ENCODE measurements at regions not wholly inside any gene's neighbourhood (a gene's known extent, or its start where the extent isn't known, plus 50 kb on each side); places are given as distances from the start of the nearest gene placed in this dataset.

DNA sequence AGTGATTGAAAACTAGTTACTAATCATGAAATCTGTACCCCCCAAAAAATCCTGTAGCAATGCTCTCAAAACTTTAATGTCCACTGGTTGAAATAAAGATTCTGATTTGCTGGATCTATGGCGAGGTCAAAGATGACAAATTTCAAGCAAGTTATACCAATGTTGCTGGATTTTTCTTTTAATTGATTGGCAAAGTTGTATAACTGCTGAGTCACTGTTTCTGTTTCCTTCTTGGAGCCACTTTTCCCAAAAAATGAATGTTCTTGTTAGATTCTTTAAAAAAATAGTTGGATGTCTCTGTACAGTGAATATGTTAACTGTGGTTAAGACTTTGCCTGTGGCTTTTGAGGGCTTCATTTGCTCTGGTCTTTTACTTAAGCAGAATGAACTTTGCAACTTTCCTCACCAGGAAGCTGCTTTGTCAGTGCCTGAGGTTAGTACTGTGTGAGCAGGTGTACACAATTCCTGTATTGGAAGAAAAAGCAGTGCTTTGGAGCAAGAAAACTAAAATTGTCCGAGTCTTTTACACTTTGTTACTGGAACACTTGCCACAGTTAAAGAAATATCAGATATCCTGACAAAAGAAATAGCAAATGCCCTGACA is 1211.9 kb downstream of the MRPL39 start:
- DNase-seq (ENCODE audit: low spot score in 2 of 2) = no peak
- WGBS, 2 donors = 30 to 37% methylated on average over 2 of the region's 2 CpGs
- TF ChIP-seq, protein P1, sequence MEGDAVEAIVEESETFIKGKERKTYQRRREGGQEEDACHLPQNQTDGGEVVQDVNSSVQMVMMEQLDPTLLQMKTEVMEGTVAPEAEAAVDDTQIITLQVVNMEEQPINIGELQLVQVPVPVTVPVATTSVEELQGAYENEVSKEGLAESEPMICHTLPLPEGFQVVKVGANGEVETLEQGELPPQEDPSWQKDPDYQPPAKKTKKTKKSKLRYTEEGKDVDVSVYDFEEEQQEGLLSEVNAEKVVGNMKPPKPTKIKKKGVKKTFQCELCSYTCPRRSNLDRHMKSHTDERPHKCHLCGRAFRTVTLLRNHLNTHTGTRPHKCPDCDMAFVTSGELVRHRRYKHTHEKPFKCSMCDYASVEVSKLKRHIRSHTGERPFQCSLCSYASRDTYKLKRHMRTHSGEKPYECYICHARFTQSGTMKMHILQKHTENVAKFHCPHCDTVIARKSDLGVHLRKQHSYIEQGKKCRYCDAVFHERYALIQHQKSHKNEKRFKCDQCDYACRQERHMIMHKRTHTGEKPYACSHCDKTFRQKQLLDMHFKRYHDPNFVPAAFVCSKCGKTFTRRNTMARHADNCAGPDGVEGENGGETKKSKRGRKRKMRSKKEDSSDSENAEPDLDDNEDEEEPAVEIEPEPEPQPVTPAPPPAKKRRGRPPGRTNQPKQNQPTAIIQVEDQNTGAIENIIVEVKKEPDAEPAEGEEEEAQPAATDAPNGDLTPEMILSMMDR (IDR thresholded peaks at IDR 0.05) = no peak
- no peak for TF ChIP-seq POLR2A (IDR thresholded peaks at IDR 0.05)
- intact Hi-C loops (cut with DNase I; ENCODE audit: low total_unique reads) = no loop called here
- H3K4me3 ChIP-seq (ENCODE audit: low read depth, poor library complexity, severe bottlenecking) = no peak overlapping the region

DNA sequence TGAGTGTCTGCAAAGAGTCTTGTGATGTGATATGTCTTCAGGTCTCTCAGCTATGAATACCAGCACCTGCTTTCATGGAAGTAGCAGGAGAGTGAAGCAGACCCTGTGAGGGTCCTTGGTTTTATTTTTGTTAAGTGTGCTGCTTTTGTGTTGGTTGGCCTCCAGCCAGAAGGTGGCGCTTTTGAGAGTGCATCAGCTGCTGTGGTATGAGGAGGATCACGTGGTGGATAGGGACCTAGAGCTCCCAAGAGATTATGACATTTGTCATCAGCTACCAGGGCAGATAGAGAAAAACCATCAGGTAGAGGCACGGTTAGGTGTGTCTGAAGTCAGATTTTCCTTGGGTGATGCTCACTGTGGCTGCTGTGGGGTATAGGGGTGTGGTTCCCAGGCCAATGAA is 1232.1 kb downstream of the MRPL39 start:
- WGBS, 2 donors = 28 to 51% methylated on average over 2 of the region's 3 CpGs
- no peak for DNase-seq (ENCODE audit: low spot score in 2 of 2)
- TF ChIP-seq, protein P1 (IDR thresholded peaks at IDR 0.05) = no peak
- no peak for TF ChIP-seq POLR2A (IDR thresholded peaks at IDR 0.05)
- H3K4me3 ChIP-seq (ENCODE audit: low read depth, poor library complexity, severe bottlenecking) = no peak overlapping the region
- intact Hi-C loops (cut with DNase I; ENCODE audit: low total_unique reads) = no loop called here

DNA sequence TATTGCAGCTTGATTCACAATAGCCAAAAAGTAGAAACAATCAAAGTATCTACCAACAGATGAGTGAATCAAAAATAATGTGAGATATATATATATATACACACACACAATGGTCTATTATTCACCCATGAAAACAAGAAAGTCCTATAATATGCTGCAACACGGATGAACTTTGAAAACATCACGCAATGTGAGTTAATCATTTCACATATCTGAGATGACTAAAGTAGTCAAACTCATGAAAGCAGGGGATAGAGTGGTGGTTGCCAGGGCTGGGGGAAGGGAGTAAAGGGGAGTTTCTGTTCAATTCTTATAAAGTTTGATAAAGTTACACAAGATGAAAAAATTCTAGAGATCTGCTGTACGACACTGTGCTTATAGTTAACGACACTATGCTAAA is 1234.8 kb downstream of the MRPL39 start:
- TF ChIP-seq, protein P1 (IDR thresholded peaks at IDR 0.05) = no peak
- no peak for TF ChIP-seq POLR2A (IDR thresholded peaks at IDR 0.05)
- no peak overlapping the region for H3K4me3 ChIP-seq (ENCODE audit: low read depth, poor library complexity, severe bottlenecking)
- 89 to 93% methylated on average over 4 of the region's 4 CpGs for WGBS, 2 donors
- DNase-seq (ENCODE audit: low spot score in 2 of 2) = no peak
- intact Hi-C loops (cut with DNase I; ENCODE audit: low total_unique reads) = no loop called here

DNA sequence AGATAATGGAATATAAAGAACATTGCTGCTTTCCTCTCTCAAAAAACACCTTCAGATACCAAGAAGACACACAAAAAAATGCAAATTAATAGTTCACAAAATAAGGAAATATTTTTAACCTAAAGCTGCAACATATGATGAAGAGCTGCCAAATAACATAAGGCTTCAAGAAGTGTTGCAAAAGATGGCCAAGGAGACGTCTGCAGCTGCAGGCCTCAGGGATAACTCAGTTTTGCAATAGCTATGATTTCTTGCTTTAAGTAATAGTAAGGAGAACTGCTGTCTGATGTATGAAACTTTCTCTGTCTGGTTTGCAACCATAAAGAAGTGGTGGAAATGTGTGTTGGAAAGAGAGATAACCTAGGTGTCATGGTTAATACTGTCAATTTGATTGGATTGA is 1237.5 kb downstream of the MRPL39 start:
- WGBS, 2 donors = 14 to 19% methylated on average over 1 of the region's 1 CpG
- no peak for TF ChIP-seq POLR2A (IDR thresholded peaks at IDR 0.05)
- TF ChIP-seq, protein P1 (IDR thresholded peaks at IDR 0.05) = no peak
- DNase-seq (ENCODE audit: low spot score in 2 of 2) = no peak
- intact Hi-C loops (cut with DNase I; ENCODE audit: low total_unique reads) = no loop called here
- no peak overlapping the region for H3K4me3 ChIP-seq (ENCODE audit: low read depth, poor library complexity, severe bottlenecking)

DNA sequence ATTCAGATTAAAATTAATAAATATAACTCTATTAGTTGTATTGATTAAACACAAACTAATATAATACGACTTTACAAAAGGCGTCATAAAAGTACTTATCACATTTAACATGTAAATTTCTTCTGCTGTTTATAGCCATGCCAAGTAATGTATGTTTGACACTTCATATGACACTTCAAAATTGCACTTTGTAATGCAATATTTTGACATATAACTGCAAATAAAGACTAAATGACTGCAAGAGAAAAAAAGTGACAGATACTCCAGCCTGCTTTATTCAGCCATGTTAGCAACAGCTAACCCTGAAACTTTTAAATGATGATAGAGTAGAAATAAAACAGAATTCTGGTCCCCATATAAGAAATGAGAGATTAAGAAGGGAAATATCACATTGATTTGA is 1238.0 kb downstream of the MRPL39 start:
- WGBS, 2 donors = 89 to 94% methylated on average over 2 of the region's 2 CpGs
- intact Hi-C loops (cut with DNase I; ENCODE audit: low total_unique reads) = no loop called here
- DNase-seq (ENCODE audit: low spot score in 2 of 2) = no peak
- H3K4me3 ChIP-seq (ENCODE audit: low read depth, poor library complexity, severe bottlenecking) = no peak overlapping the region
- no peak for TF ChIP-seq POLR2A (IDR thresholded peaks at IDR 0.05)
- TF ChIP-seq, protein P1 (IDR thresholded peaks at IDR 0.05) = no peak

DNA sequence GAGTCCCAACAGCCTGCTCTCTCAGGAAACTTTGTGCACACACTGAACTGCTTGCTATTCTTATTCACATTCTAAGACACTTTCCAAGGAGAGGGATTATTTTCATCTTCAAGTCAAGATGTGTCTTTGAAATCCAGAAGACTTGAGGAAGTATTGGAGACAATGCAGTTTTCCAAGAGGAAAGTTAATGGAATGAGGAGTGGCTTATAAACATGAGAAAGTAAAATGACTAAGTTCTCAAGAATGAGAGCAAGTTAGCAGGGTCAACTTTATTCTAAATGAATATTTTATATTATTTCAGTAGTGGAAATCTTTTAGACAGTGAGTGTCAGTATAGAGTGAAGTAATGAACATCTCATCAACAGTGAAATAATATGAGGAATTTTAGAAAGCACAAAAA is 1239.3 kb downstream of the MRPL39 start:
- TF ChIP-seq, protein P1 (IDR thresholded peaks at IDR 0.05) = no peak
- TF ChIP-seq POLR2A (IDR thresholded peaks at IDR 0.05) = no peak
- H3K4me3 ChIP-seq (ENCODE audit: low read depth, poor library complexity, severe bottlenecking) = no peak overlapping the region
- intact Hi-C loops (cut with DNase I; ENCODE audit: low total_unique reads) = no loop called here
- DNase-seq (ENCODE audit: low spot score in 2 of 2) = no peak

Data from lower leg skin (tissue), 4 donors.